Suprapubic skin (tissue), 4 donors: ENCODE measurements at regions not wholly inside any gene's neighbourhood (a gene's known extent, or its start where the extent isn't known, plus 50 kb on each side); places are given as distances from the start of the nearest gene placed in this dataset.

Source experiments
- DNase-seq, 2 donors: peaks; one replicate each; pipeline ENCODE4 v3.0.0-alpha.2; 2019; ENCODE audit warnings: low spot score in 2 of 2
- H3K27ac ChIP-seq: fragments of 200-600 bp; sonication (generic); one replicate; pipeline ENCODE4 v1.5.1; 2019
- H3K27me3 ChIP-seq: fragments of 200-600 bp; sonication (generic); one replicate; pipeline ENCODE4 v1.5.1; 2019
- H3K36me3 ChIP-seq: fragments of 200-600 bp; sonication (generic); one replicate; pipeline ENCODE4 v1.5.1; 2019
- H3K4me1 ChIP-seq: fragments of 200-600 bp; sonication (generic); one replicate; pipeline ENCODE4 v1.5.1; 2019
- H3K4me3 ChIP-seq: fragments of 200-600 bp; sonication (generic); one replicate; pipeline ENCODE4 v1.5.1; 2019; ENCODE audit warnings: mild to moderate bottlenecking
- H3K9me3 ChIP-seq: fragments of 200-600 bp; sonication (generic); one replicate; pipeline ENCODE4 v1.5.1; 2019
- CTCF ChIP-seq, 2 donors: fragments of 200-600 bp in 1 of 2; fragments of 450-650 bp in 1 of 2; sonication (generic) in 1 of 2; IDR thresholded peaks; one replicate each; pipeline ENCODE4 v1.5.1; 2016 to 2019; ENCODE audit warnings: antibody characterized with exemption in 2 of 2, mild to moderate bottlenecking in 1 of 2, moderate library complexity in 1 of 2
- EP300 ChIP-seq: sonication (generic); formaldehyde crosslinking; IDR thresholded peaks from one replicate; pipeline ENCODE4 v1.6.1; 2017; ENCODE audit warnings: antibody characterized with exemption
- POLR2A ChIP-seq, 2 donors: fragments of 450-650 bp; IDR thresholded peaks; one replicate each; pipeline ENCODE4 v1.6.1; 2017; ENCODE audit warnings: antibody characterized with exemption in 2 of 2, mild to moderate bottlenecking in 2 of 2, moderate library complexity in 2 of 2
- POLR2AphosphoS5 ChIP-seq, 3 donors: sonication (generic); formaldehyde crosslinking; IDR thresholded peaks; one replicate each; pipeline ENCODE4 v1.6.1; 2017; ENCODE audit warnings: antibody characterized with exemption in 3 of 3
- WGBS: methylation state at CpG from one replicate; pipeline ENCODE4 v1.1.5; 2018; 5-methylcytosine and 5-hydroxymethylcytosine counted together

GRCh38 chr18:78180741-78181140, 798.9 kb upstream of the SALL3 start:
- no peak for DNase-seq
- no peak overlapping the region for H3K27ac ChIP-seq
- TF ChIP-seq EP300 (no peak), CTCF (IDR thresholded peaks at IDR 0.05) (no peak), POLR2AphosphoS5 (IDR thresholded peaks at IDR 0.05) (no peak), POLR2A (IDR thresholded peaks at IDR 0.05) (no peak)
- no peaks in the 10 kb centered on the region for H3K4me1 ChIP-seq
- H3K9me3 ChIP-seq = no peaks in the 10 kb centered on the region
- 87% methylated on average over 12 of the region's 12 CpGs for WGBS
- H3K4me3 ChIP-seq = no peak overlapping the region
- H3K36me3 ChIP-seq = no peaks in the 10 kb centered on the region
- H3K27me3 ChIP-seq = no peaks in the 10 kb centered on the region

- H3K27me3 ChIP-seq = no peaks in the 10 kb centered on the region
- no peak for TF ChIP-seq POLR2A (IDR thresholded peaks at IDR 0.05)
- no peak for TF ChIP-seq EP300
- TF ChIP-seq POLR2AphosphoS5 (IDR thresholded peaks at IDR 0.05) = no peak
- no peak for TF ChIP-seq CTCF (IDR thresholded peaks at IDR 0.05)
- H3K4me1 ChIP-seq = no peaks in the 10 kb centered on the region
- no peak overlapping the region for H3K4me3 ChIP-seq
- DNase-seq = no peak
- H3K36me3 ChIP-seq = no peaks in the 10 kb centered on the region
- H3K9me3 ChIP-seq = no peaks in the 10 kb centered on the region
- no peak overlapping the region for H3K27ac ChIP-seq
These were observed 795.8 kb upstream of the SALL3 start for GRCh38 chr18:78183815-78184214.

DNA sequence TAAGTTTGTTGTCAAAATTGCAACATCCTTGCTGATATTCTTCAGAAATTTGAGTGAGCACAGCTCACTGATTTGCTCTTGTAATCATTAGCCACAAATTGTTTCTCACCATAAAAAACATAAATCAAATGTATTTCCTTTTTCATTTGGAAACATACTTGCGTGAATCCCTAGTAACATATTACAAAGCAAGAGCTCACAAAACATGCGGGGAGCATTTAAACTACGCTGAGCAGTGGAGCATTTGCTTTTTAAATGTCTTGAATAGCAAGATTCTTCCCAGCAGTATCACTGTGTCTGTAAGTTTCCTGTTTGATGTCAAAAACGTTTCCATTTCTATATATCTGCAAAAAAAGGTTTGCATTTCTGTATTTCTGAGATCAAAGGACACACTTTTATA, 788.3 kb upstream of the SALL3 start:
- 56% methylated on average over 4 of the region's 4 CpGs for WGBS

DNA sequence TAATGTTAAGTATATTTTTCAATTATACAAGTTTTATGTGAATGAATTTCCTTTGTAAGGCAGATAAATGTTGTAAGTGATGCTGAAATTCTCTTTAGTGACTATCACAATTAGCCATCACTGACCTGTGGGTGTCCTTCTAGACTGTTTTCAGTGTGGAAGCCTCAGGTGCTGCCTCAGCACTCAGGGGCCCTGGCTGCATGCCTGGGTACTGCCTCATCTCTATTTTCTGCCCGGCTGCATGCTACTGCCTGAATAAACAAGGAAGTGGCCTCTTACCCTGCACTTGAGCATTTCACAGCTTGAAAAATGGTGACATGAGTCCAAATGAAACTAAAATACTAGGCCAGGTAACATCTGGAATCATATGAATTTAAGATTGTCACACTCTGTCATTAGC, 787.6 kb upstream of the SALL3 start:
- Histone ChIP-seq H3K27me3 (no peaks in the 10 kb centered on the region), H3K9me3 (no peaks in the 10 kb centered on the region), H3K27ac (no peak overlapping the region), H3K4me1 (no peaks in the 10 kb centered on the region), H3K36me3 (no peaks in the 10 kb centered on the region), H3K4me3 (no peak overlapping the region)
- WGBS = 17% methylated on average over 1 of the region's 1 CpG
- TF ChIP-seq POLR2AphosphoS5 (IDR thresholded peaks at IDR 0.05) (no peak), EP300 (no peak), CTCF (IDR thresholded peaks at IDR 0.05) (no peak), POLR2A (IDR thresholded peaks at IDR 0.05) (no peak)
- no peak for DNase-seq

More for the DNA sequence above, 788.3 kb upstream of the SALL3 start:
- no peak for DNase-seq
- Histone ChIP-seq H3K4me3 (no peak overlapping the region), H3K27me3 (no peaks in the 10 kb centered on the region), H3K9me3 (no peaks in the 10 kb centered on the region), H3K27ac (no peak overlapping the region), H3K36me3 (no peaks in the 10 kb centered on the region), H3K4me1 (no peaks in the 10 kb centered on the region)
- TF ChIP-seq EP300 (no peak), POLR2A (IDR thresholded peaks at IDR 0.05) (no peak), POLR2AphosphoS5 (IDR thresholded peaks at IDR 0.05) (no peak), CTCF (IDR thresholded peaks at IDR 0.05) (no peak)

DNA sequence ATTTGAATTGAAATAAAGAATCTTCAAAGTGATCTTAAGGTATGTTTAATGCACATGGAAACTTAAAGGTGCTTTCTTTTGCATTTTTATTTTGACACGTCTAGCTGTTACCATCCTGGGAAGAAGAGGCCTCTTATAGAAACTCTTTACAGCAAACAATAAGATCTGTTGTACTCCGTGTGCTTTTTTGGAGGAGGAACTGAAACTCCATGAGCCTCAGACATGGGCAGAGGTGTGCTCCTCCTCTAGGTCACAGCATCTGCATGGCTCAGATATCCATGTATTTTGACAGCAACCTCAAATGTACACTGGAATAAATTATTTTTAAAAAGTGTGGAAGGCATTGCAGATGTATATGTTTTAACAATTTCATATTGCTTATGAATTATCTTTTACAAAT, 783.3 kb upstream of the SALL3 start:
- no peaks in the 10 kb centered on the region for H3K36me3 ChIP-seq
- no peak for DNase-seq
- H3K27ac ChIP-seq = no peak overlapping the region
- H3K4me3 ChIP-seq = no peak overlapping the region
- H3K9me3 ChIP-seq = no peaks in the 10 kb centered on the region
- TF ChIP-seq EP300 = no peak
- TF ChIP-seq POLR2A (IDR thresholded peaks at IDR 0.05) = no peak
- no peak for TF ChIP-seq POLR2AphosphoS5 (IDR thresholded peaks at IDR 0.05)
- TF ChIP-seq CTCF (IDR thresholded peaks at IDR 0.05) = no peak
- no peaks in the 10 kb centered on the region for H3K27me3 ChIP-seq
- WGBS = 79% methylated on average over 2 of the region's 2 CpGs
- H3K4me1 ChIP-seq = no peaks in the 10 kb centered on the region
